K562 (cell line): ENCODE measurements at regions not wholly inside any gene's neighbourhood (a gene's known extent, or its start where the extent isn't known, plus 50 kb on each side); places are given as distances from the start of the nearest gene placed in this dataset.

Experiments used
- CTCF ChIP-seq, 3 experiments: IDR thresholded peaks in 2 of 3; conservative IDR thresholded peaks in 1 of 3; 2 replicates each; pipeline ENCODE4 v1.5.1; 2011 to 2012; ENCODE audit warnings: low read length in 3 of 3, mild to moderate bottlenecking in 3 of 3, control low read depth in 2 of 3, improper control_type of control experiment in 1 of 3, inconsistent platforms in 1 of 3, low read depth in 1 of 3, mixed read lengths in 1 of 3, moderate library complexity in 1 of 3; ENCODE audit not compliant: insufficient read depth in 2 of 3
- HDAC8 ChIP-seq: fragments of 450-650 bp; IDR thresholded peaks from 2 replicates; pipeline ENCODE4 v1.6.1; 2016; ENCODE audit warnings: mild to moderate bottlenecking, missing genetic modification characterization, moderate library complexity, missing compliant biosample characterization
- HNRNPLL ChIP-seq: fragments of 200-400 bp; formaldehyde crosslinking; IDR thresholded peaks from 2 replicates; pipeline ENCODE4 v1.6.1; 2017; ENCODE audit warnings: low read length, low read depth, mild to moderate bottlenecking; ENCODE audit not compliant: poor library complexity, severe bottlenecking
- JUNB ChIP-seq: fragments of 450-650 bp; formaldehyde crosslinking; conservative IDR thresholded peaks from 2 replicates; pipeline ENCODE4 v1.4.0; 2020; ENCODE audit warnings: mild to moderate bottlenecking
- MCM2 ChIP-seq: fragments of 450-650 bp; IDR thresholded peaks from 2 replicates; pipeline ENCODE4 v1.6.1; 2017; ENCODE audit warnings: low read depth, mild to moderate bottlenecking
- MITF ChIP-seq: IDR thresholded peaks from 2 replicates; pipeline ENCODE4 v1.6.1; 2014; ENCODE audit warnings: antibody characterized with exemption
- NFXL1 ChIP-seq: fragments of 450-650 bp; formaldehyde crosslinking; IDR thresholded peaks from 2 replicates; pipeline ENCODE4 v1.4.0; 2021; ENCODE audit warnings: mild to moderate bottlenecking
- NKRF ChIP-seq: fragments of 450-650 bp; IDR thresholded peaks from 2 replicates; pipeline ENCODE4 v1.6.1; 2016; ENCODE audit warnings: borderline replicate concordance
- PCBP1 ChIP-seq: fragments of 200-400 bp; formaldehyde crosslinking; IDR thresholded peaks from 2 replicates; pipeline ENCODE4 v1.6.1; 2018; ENCODE audit warnings: mild to moderate bottlenecking, low read depth, low read length; ENCODE audit not compliant: poor library complexity, severe bottlenecking
- RBM25 ChIP-seq: fragments of 200-400 bp; formaldehyde crosslinking; IDR thresholded peaks from 2 replicates; pipeline ENCODE4 v1.6.1; 2018; ENCODE audit warnings: low read length, low read depth, moderate library complexity; ENCODE audit not compliant: severe bottlenecking
- REST ChIP-seq, 2 experiments: fragments of 450-650 bp; formaldehyde crosslinking in 1 of 2; IDR thresholded peaks; 2 replicates each; pipeline versions ENCODE4 v1.4.0 to v1.6.1; 2014 to 2020; ENCODE audit warnings: mild to moderate bottlenecking in 2 of 2, borderline replicate concordance in 1 of 2, low read depth in 1 of 2
- SAP30 ChIP-seq: fragments of 200-600 bp; sonication (generic); IDR thresholded peaks from 2 replicates; pipeline ENCODE4 v1.6.1; 2012; ENCODE audit warnings: borderline replicate concordance, low read depth, mild to moderate bottlenecking, moderate library complexity, low read length, control low read depth, inconsistent platforms; ENCODE audit not compliant: insufficient read depth, poor library complexity, severe bottlenecking
- SMARCB1 ChIP-seq: IDR thresholded peaks from 2 replicates; pipeline ENCODE4 v1.6.1; 2011; ENCODE audit warnings: improper control_type of control experiment, low read depth; ENCODE audit not compliant: insufficient read length

- TF ChIP-seq REST (IDR thresholded peaks at IDR 0.05; ENCODE audit: borderline replicate concordance) (peak; percentile 56; the same call in 1 of the 2 replicates), REST (CRISPR knock-in tag; IDR thresholded peaks at IDR 0.05; ENCODE audit: low read depth) (no peak), NFXL1 (CRISPR knock-in tag) (no peak), HNRNPLL (peak; percentile 77), RBM25 (no peak), NKRF (no peak), PCBP1 (no peak), SMARCB1 (no peak), JUNB (CRISPR knock-in tag) (no peak), CTCF (IDR thresholded peaks at IDR 0.05 in 2 of 3, conservative IDR thresholded peaks at IDR 0.05 in 1 of 3; ENCODE audit: insufficient read depth in 2 of 3, low read depth in 1 of 3, low read length in 3 of 3) (peak; percentile 75 to 94 (median 84)), HDAC8 (no peak), MITF (no peak), MCM2 (no peak), SAP30 (no peak)
These were observed 58.6 kb upstream of the PAGE1 start (continued) for GRCh38 chrX:49754233-49754857.
